Kidney tubule cell (primary cell): ENCODE measurements at regions not wholly inside any gene's neighbourhood (a gene's known extent, or its start where the extent isn't known, plus 50 kb on each side); places are given as distances from the start of the nearest gene placed in this dataset.

Experiments
- DNase-seq: peaks from one replicate; pipeline ENCODE4 v3.0.0-alpha.2; 2018; ENCODE audit warnings: low spot score

GRCh38 chr5:116361979-116362577 lies 212.5 kb downstream of the SEMA6A start:
- no peak for DNase-seq

- DNase-seq = peak; percentile 41
These were observed 213.3 kb downstream of the SEMA6A start for GRCh38 chr5:116361171-116361967.

DNA sequence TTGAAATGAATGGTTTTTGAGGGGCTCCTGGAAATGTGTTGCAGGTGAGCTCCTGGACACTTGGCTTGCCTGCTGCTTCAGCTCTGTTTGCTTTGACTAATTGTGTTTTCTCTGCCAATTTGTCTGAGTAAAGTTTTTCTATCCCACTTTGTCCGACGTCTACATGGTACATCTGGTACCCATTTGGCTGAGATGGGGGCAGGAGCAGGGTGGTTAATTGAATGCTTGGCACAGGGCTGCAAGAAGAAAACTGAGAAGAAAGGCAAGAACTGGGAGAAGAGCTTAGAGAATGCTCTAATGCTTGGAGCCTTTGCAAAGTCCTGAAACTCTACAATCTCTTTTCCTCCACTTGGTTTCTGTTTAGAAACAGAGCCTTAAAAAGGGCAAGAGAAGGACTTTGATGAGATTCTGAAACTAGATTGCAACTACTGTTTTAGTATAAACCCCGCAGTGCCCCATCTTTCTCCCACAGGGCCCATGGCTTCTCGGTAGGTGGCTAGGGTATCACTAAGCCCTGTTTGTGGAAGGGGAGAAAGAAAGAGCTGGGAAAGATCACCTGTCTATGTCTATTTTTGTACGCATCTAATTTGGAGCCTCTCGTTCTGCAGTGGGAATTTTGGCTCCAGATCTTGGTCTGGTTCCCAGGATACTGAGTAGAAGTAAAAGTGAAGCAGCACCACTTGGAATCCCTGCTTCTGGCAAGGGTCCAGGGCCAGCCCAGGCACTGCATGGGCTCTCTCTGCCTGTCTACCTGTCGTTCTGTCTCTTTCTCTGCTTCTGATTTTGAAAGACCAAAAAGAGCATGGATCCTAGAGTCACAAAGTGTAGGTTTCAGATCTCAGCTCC lies 214.4 kb downstream of the SEMA6A start:
- no peak for DNase-seq

DNA sequence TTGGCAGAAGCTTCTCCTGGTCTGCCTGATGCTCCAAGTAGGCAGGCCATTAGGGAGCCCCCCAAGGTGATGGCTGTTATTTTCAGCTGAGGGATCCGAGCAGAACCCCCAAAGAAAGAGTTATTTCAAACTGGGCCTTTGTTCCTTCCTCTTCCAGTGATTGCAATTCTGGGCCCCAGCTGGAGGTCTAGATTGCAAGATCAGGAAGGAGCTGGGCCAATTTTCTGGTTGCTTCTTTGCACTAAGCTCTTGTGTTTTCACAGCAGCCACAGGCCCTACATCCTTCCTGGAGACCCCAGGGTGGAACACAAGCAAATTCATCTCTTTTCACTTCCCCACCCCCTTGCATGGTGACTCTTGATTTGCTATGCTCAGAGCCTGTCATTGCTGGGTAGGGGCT lies 215.0 kb downstream of the SEMA6A start:
- no peak for DNase-seq

DNA sequence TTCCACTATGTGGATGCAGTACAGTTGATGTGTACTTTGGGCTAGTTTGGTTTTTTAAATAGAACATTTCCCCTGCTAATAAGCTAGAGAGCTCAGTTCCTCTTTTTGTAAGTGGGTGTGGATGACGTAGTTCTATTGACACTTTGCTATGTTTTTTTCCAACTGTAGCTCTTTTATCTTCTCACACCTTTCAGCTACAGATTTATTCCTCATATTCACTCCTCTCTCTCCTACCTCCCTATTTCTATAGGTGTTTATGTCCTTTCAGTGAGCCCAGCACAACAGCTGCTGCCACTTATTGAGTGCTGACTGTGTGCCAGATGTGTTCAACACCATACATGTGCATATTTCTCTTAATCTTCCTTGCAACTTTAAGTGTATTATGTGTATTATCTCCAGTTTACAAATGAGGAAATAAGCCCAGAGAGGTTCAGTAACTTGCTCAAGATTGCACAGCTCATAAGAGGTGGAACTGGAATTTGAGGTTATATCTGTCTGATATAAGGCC lies 215.7 kb downstream of the SEMA6A start:
- DNase-seq = no peak

- DNase-seq = no peak
These were observed 216.6 kb downstream of the SEMA6A start for GRCh38 chr5:116358015-116358523.

DNA sequence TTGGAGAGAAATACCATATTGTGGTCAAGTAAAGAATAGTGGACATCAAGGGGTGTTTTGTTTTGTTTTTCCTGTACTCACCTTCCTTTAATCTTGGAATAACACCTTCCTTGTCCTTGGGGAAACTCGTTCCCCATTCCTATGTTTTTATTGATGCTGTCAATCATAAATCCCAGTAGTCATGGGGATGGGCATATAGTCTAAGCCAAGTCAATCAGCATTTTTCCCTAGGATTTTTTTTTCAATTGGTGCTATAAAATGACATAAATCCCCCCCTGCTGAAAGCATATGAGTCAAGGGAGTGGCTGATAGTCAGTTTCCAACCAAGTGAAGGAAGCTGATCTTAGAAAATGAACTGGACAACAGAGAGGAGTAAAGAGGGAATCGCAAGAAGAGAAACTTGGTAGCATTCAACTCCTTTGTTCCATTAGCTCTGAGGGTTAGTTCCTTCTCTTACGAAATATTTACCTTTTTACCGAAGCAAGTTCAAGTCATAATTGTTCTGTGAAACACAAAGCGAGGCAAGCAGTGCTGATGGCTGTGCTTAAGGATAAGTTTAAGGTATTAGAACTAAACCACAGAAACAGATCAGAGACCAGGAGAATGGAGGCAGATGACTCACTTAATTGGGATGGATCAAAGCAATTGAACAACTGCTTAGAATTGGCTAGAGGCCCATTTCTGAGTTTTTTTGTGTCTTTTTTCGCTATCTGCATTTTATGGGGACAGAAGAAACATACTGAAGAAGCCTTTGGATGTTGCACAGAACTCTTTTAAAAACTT lies 218.6 kb downstream of the SEMA6A start:
- no peak for DNase-seq

DNA sequence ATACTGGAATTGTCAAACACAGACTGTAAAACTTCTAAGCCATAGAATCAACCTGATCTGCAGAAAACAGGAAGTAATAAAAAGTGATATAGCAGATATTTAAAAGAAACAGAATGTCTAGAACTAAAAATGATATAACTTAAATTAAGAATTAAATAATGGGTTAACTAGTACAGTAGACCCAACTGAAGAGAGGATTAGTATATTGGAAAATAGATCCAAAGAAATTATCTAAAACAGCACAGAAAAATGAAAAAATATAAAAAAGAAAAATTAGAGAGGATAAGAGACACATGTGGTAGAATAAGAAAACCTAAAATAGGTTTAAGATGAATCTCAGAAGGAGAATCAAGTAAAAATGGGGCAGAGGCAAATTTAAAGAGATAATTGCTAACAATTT lies 219.9 kb downstream of the SEMA6A start:
- no peak for DNase-seq

DNA sequence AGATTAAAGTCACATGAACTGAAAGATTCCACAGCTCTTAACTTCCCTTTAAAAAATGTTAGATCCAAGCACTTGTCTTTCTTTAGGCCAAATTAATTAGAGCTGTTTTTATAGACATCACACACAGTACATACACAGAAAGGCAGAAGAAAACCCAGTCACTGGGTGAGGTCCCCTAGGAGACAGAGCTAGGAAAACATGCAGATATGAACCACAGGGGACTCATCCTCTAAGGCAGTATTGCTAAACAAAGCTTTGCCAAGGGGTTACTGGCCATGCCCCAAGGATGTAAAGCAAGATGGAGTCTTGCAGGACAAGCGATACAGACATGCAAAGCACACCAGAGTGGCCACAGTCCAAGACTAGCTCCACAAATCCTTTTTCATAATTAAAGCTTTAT lies 227.0 kb downstream of the SEMA6A start:
- DNase-seq = no peak

- DNase-seq = no peak
These were observed 230.7 kb downstream of the SEMA6A start for GRCh38 chr5:116343961-116344360.
